ENCODE measurements at regions not wholly inside any gene's neighbourhood (a gene's known extent, or its start where the extent isn't known, plus 50 kb on each side); places are given as distances from the start of the nearest gene placed in this dataset.

DNA sequence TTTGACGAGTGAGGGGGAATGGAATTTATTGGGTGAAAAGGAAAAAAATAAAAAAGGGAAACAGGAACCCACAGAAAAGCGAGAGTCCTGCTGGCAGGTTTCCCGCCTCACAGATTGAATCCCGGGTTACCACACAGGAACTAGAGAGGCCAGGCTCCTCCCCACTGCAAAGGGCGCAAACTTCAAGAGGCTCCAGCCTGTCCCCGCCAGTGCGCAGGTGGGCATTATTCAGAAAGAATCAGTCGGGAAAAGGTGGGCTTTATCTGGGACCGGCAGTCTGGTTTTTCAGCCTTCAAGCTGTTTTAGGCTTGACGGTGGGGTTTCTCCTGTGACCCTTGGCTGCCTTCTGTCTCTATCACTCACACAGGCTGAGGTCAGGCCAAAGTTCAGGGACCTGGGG lies 1496.8 kb downstream of the RPA4 start:
- no peak for DNase-seq

DNA sequence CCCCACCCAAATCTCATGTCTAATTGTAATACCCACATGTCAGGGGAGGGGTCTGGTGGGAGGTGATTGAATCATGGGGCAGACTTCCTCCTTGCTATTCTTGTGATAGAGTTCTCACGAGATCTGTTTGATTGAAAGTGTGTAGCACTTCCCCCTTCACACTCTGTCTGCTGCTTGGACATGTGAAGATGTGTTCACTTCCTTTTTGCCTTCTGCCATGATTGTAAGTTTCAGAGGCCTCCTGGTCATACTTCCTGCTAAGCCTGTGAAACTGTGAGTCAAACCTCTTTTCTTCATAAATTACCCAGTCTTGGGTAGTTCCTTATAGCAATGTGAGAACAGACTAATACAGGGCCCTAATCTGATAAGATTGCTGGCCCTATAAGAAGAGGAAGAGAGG lies 1514.8 kb downstream of the RPA4 start:
- no peak for DNase-seq

DNA sequence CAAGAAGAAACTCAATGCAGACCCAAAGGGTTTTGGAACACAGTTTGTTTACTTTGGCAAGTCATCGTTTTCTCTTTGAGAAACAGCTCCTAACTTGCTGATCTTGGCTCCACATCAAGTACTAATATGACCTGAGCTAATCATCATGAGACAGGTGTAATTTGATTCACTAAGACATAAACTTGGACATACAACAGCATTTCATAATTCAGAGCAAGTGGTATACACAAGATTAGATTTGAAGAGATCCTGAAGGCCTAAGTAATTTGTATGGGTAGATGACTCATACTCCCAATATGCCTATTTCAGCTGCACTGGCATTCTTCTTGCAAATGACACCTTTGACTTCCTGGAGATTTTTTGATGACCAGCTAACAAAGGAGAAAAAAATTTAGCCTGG lies 1521.7 kb downstream of the RPA4 start:
- DNase-seq, result no peak

DNA sequence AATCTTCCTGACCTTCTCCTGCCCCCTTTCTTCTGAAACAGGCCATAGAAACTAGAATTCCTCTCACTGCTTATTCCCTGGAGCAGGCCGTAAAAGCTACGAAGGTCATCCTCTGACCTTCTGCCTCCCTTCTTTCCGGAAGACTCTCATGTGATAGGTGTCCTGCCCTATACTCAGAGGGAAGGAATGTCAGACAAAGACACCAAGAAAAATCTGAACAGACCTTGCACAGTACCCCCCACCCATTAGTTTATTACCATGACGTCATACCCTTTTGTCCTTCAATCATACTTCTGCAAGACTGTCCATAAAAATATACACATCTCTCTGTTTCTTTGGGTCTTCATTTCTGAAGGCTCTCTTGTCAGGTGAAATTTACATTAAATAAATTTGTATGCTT lies 1523.9 kb downstream of the RPA4 start:
- DNase-seq, result no peak

DNA sequence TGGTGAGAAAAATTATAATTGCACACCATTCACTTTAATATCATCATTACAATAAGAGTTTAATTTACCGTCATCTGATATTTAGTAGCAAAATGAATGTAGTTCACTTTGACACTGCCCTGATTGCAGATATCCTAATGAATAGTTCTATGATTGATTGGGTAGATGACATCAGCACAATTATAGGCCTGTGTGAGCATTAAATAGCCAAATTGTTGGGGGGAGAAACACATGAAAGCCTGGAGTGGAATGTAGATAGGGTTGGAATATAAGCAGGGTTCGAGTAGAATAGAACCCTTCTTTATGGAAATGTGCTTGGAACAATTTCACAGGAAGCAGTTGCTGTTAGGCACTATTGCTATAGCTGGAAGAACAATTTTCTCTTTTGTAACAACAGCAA lies 1526.2 kb downstream of the RPA4 start:
- DNase-seq, result no peak

DNA sequence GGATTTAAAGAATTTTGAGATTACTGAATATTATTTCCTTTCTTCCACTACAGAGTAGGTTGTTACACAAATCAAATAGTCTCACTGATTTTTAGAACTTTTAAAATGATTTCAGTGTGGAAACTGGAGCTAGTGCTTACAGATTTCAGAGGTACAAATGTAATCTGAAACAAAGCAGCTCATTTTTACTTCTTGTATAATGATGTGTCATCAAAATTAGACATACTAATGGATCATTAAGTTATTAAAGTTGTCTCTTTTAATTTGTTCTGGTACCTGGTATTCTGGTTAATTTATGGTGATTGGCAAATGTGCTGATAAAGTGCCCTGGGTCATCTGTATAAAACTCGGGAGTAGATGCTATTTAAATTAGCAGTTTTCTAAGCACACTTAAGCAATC lies 1528.3 kb downstream of the RPA4 start:
- DNase-seq, result no peak

DNA sequence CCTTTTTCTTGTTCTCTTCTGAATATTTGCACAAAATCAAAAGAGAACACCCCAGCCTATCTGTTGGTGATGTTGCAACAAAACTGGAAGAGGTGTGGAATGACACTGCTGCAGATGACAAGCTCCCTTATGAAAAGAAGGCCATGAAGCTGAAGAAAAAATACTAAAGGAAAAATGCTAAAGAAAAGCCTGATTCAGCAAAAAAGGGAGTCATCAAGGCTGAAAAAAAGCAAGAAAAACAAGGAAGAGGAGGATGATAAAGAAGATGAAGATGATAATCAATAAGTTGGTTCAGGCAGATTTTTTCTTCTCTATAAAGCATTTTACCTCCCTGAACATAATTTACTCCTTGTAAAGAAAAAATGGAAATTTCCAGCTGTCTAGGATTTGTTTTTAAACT lies 1538.8 kb downstream of the RPA4 start:
- DNase-seq, result no peak

DNA sequence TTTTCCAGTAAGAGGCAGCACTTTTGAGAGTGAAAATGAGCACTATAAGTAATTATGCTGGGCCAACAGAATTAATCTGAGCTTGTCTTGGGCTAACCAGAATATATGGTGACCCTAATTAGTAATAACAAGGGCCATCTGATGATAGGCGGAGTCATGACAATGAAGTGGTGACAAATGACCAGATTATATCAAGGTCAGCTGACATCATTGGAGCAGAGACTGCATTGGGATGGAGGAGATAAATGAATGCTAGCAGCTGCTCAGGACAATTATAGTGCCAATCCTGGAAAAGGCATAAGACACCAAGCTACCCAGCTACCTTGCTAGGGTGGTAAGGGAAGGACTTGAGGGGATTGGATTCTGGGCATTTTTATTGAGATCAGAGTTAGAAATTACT lies 1548.7 kb downstream of the RPA4 start:
- no peak for DNase-seq

DNA sequence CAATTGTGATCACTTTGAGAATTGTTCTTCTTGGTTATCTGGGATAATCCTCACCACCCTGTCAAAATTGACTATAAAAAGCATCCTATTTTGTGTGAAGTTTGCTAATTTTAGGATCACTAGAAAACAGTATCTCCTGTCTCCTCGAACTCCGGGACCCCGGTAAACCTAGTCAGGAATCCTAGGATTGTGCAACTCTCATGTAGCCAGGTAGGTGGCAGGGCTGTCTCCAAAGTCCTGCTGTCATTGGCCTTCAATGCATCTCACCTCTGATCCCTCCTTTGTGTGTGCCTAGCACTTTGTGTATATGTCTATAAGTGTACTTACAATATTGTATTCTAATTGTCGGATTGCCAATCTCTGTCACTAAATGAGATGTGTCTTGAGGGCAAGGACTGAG lies 1564.8 kb downstream of the RPA4 start:
- DNase-seq, result no peak

DNA sequence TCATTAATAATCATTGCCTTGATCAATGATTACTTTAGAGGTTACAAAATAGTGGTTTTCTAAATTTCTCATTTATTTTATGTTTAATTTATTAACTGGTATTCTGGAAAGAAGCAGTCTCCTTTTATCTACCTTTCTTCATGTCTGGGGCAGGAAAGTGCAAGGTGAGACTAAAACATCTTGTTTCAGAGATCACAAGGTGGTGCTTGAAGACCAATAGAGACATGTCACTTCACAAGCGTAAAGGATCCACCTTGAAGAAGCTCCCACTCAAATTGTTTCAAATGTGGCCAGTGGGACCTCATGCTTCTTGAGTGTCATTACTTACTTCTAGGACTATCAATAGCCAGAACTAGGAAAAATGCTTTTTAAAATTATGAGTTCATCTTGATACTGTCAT lies 1568.7 kb downstream of the RPA4 start:
- no peak for DNase-seq

DNA sequence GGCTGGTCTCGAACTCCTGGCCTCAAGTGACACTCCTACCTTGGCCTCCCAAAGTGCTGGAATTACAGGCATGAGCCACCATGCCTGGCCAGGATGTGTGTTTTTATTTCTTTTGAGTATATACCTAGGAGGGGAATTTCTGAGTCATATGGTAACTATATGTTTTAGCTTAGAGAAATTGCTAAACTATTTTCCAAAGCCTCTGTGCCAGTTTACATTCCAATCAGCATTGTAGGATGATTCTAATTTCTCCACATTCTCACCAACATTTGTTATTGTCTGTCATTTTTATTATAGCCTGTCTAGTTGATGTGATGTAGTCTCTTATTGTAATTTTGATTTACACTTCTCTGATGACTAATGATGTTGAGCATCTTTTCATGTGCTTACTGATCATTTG lies 1576.0 kb downstream of the RPA4 start:
- DNase-seq, result no peak

DNA sequence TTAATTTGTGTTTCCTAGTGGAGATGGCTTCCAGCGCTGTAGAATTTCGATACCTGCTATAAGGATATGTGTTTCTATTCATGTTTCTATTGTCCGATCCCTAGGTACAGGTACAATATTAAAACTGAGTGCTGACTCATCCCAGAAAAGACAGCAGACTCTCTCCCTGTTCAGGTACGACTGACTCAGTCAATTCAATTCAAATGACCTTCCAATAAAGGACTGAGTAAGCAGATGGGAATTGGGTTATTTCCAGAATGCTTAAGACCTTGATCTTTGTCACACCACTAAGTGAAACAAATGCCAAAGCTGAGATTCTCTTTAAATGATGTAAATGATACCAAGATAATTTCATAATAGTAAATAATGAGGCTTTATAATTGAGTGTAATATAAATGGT lies 1596.9 kb downstream of the RPA4 start:
- no peak for DNase-seq

DNA sequence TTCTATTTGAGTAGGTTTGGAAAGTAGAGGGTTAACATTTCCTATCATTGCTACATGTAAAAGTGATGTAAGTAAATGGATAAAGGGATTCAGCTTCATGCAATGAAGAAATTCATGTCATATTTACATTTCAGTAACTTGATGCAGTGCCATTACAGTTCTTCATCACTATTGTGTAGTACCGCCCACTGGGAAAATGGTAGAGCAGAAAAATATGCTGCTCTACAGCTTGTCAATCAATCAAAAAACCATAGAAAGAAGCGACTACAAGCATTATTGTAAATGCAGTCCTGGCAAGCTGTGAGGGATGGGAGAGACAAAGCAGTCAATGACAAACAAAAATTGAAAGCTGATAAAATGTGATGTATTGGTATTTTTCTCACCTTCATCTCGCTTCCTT lies 1597.9 kb downstream of the RPA4 start:
- no peak for DNase-seq

DNA sequence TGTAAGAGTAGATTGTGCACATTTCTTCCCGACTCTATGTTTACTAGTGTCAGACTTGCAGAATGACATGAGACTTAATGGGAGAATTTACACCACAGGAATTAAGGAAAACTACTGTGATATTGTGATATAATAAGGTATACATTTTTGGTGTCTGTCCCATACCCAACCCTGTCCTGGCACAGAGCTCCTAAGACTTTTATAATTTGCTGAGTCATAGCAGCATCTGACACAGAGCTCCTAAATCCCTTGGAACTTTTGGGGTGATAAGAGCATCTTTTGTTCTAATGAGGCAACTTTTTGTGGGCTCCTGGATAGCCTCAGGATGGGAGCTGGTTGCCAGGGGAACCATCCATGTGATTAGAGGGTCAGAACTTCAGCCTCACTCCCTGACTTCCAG lies 1607.0 kb downstream of the RPA4 start:
- no peak for DNase-seq

DNA sequence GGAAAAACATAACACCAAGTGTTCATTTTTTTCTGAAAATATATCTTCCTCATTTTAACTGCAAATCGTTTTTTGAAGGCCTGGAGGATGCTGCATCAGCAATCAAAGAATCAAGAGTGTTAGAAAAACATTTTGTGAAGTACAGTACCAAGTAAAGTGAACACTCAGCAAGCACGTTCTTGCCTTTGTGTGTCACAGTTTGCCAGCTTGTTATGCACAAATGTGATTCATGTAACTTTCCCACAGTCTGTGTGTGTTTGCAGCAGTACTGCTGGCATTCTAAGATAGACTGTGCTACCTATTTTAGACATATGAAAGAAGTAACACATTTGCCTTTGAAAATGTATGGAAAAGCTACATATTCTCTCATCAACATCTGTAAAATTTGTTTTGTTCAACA lies 1617.7 kb downstream of the RPA4 start:
- DNase-seq, result no peak

DNA sequence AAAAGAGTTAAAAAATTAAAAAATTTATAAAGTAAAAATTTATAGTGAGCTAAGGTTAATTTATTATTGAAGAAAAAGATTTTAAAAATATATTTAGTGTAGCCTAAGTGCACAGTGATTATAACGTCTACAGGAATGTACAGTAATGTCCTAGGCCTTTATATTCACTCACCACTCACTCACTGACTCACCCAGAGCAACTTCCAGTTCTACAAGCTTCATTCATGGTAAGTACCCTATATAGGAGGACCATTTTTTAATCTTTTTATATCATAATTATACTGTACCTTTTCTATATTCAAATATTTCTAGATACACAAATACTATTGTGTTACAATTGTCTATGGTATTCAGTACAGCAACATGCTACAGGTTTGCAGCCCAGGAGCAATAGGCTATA lies 1623.2 kb downstream of the RPA4 start:
- no peak for DNase-seq

DNA sequence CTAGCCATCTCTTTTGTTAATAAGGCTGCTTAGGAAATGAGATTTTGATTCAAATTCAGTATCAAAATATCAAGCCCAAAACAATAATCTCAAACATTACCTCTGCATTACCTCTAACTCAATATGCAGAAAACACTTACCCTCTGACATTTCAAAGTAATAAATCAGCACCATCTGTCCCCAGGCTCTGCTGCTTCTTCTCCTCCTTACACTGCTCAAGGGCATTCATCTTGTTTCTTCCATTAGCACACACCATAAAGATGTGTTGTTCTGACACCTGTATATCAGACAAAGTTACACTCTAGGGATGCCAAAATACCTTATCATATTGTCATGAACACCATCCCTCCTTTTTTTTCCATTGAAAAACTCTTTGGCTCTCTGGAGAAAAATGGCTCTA lies 1630.3 kb downstream of the RPA4 start:
- no peak for DNase-seq

DNA sequence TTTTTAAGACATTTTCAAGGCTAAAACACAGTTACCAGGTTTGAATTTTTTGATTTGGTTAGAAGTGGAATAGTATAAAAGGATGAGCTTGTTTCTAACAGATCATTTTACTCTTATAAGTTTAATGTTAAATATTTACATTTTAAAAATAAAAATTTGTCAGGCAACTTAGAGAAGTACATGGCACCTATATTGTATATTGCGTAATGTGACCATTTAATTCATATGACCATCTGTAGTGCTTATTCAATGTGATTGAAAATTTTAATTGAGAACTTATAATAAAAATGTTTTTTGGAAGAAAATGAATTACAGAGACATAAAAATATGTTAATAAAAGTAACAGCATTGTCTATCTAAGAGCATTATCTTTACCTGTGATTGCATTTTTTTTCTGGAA lies 1632.4 kb downstream of the RPA4 start:
- DNase-seq, result no peak

DNA sequence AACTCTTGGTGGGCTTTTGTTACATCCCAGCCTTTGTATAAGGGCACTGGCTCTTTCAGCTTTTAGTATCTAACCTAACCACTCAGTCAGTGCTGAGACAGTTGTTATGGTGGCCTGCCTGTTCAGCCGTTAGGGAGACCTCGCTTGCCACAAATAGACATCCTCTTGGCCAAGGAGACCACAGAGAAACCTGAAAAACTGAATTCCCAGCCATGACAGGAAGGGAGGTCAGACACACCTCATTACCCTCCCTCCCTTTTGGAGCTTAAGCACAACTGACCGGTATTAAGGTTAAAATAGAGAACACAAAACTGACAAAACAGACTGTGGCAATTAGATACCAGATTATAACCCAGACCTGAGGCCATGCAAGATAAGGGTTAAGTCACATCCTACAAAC lies 1639.3 kb downstream of the RPA4 start:
- DNase-seq, result no peak

DNA sequence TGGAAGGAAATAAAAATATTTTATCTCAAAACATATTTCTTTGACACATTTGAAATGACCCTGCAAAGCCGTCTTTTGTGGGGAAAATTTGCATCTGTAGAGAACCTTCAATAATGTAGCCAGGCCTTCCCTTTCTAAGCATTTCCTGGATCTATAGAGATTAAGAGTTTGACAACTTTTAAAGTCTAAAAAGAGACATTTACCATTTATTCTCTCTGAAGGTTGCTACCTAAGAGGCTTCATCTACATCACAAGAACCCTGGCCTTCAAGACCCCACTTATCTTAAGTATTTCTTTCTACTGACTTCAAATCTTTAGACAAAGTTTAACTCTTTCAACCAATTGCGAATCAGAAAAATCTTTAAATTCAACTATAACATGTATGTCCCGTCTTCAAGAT lies 1639.8 kb downstream of the RPA4 start:
- DNase-seq, result no peak

DNA sequence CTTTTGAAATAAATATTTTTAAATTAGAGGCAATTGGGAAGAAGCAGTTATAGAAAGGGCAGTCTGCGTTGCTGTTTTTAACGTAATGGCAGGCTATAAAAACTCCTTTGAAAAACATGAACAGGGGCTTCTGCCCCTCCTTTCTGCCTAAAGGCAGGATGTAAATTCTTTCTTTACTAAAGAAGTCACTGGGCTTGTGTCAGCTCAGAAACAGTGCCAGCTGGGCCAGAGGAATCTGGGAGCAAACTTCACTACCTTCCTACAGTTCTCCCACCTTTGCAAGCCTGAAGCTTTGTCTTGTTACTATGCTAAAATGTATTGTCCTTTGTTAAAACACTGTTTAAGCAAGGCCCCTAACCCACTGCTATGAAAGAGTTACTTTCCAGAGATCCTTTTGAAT lies 1664.8 kb downstream of the RPA4 start:
- no peak for DNase-seq

DNA sequence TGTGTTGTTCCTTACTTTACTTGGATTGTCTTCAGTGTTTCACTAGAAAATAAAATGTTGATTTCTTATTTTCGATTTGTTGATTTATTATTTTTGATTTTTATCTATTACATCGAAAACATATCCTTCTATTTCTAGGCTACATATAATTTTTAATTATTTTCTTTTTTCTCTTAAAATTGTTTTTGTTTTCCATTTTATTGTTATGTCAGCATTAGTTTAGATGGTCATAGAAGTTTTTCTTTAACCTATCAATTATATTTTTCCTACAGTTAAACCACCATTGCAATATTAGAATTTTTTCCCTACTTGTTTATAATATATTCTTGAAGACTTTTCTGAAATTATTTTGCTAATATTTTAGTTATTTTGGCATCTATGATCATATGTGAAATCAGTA lies 1685.1 kb downstream of the RPA4 start:
- no peak for DNase-seq

DNA sequence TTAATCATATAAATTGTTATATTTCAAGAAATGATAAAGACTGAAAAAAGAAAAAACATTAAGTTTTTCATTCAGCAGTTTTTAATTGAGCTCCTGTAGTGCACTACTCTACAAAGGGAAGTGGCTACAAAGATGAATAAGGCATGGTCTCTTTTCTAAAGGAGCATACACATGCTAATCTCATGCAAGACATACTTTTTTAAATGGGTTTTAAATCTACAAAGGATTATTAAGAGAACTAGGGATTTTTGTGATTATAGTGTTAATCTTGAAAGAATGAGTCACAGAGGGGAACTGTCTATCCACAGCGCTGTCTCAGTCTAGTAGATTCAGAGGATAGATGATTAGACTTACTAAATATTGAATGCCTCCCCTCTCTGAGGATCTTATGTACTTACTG lies 1722.2 kb downstream of the RPA4 start:
- DNase-seq, result no peak

DNA sequence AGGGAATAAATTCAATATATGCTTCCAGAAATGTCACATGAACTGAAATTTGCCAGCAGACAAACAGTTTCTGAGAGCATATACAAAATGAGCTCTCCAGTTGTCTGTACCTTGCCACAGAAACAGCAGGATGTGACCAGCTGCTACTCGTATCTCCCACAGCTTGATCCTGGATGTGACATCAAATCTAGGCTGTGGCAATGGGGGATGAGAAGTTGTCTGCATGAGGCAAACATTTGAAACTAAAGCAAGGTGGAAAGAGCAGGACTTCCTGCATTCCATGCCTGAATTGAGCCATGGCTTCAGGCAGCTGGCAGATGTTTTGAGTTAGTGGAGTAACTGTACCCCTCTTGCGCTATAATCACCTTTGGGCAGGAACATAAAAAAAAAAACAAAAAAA lies 1724.0 kb downstream of the RPA4 start:
- DNase-seq, result no peak

DNA sequence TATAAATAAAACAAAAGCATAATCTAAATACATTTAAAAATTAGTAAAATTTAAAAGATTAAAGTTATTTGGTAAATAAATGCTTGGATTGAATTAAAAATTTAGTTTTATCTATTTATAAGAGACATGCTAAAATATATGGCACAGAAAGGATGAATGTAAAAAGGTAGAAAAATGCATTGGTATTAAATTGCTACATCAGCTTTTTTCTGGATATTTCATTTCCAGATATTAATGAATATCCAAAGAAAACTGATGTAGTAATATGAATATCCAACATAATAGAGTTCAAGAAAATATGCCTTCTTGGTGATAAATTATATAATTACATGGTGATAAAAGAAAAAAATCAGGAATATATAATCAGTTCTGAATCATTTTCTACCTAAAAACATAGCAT lies 1743.9 kb downstream of the RPA4 start:
- no peak for DNase-seq

DNA sequence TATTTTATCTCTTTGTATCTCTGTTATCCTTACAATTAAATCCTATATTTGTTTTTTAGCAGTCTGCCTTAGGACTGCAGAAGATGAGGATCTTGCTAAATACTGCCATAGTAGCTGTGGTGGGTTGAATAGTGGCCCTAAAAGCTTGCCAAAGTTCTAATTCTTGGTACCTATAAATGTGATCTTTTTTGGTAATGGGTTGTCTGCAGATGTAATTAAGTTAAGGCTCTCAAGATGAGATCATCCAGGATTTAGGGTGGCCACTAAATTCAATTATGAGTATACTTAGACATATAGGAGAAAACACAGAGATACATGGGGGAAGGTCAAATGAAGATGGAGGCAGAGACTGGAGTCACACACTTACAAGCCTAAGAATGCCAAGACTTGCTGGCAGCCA lies 1753.7 kb downstream of the RPA4 start:
- no peak for DNase-seq

DNA sequence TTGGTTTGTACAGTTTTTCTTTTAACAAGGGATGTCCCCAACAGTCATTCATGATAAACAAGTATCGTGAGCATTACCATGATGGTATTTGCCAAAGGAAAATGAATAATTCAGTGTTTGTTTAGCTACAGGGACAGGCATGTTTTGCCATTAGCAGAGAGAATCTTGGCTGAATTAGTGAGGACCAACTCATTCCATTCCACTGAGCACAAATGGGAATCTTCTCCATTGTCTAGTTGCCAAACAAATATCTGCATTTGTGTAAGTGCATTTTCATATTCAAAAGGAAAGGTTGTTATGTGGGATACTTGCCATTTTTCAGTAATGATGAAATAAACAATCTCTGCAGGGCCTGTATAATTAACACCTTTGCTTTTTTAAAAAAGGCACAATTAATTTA lies 1762.6 kb downstream of the RPA4 start:
- DNase-seq, result no peak
